Left renal cortex interstitium (tissue), 4 donors: ENCODE measurements at regions not wholly inside any gene's neighbourhood (a gene's known extent, or its start where the extent isn't known, plus 50 kb on each side); places are given as distances from the start of the nearest gene placed in this dataset.

Experiments
- DNase-seq, 4 donors: peaks; one replicate each; pipeline ENCODE4 v3.0.0-alpha.2; 2013; ENCODE audit warnings: low read depth in 4 of 4, low spot score in 2 of 4, missing footprints in 1 of 4

DNA sequence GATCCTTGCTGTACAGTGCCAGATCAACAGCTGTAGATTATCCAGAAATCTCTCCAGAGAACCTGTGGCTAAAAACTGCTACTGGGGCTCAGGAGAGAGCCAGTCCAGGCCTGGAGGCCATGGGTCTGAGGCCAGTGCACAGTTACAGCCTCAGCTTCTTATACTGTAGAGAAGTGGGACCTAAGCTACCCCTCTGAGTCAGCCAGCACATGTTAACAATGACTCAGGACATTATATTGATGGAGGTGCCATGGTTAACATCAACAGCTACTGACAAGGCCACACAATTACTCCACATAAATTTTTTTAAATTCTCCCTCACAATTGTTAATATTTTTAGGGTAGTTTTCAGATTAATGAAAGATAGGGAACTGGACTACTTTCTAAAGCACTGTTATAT, 138.5 kb downstream of the RBM26 start:
- DNase-seq = no peak

DNA sequence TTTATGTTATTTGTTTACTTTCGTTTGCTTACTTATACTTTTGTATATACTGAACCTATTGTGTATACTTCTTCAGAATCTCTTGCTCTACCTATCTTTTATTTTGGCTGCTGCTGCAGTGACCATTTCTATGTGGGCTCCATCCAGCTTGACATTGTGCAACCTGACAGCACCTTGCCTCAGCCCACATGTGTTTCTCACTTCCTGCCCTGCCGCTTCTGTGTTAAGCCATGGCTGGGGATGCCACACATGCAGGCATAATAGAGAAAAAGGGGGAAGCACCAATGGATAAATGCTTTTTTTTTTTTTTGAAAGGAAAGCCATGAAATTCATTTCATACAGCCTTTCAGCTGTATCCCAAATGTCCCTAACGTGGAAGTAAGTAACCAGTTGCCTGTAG, 147.6 kb downstream of the RBM26 start:
- DNase-seq = no peak

DNA sequence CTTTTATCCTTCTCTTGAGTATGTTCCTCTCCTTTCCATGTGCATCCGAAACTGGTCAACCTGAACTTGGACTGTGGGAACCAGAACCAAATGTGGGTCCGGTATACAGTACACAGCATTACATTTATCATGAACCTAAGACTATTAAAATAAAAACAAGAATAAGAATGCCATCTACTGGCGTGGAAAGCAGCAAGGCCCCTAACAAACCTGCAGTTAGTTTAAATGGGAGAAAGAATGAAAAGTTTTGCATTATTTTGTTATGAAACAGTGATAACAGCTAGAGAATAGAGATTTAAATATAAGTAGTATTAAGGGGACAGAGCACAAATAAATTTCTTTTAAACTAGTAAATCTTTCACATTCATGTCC, 159.5 kb downstream of the RBM26 start:
- no peak for DNase-seq

DNA sequence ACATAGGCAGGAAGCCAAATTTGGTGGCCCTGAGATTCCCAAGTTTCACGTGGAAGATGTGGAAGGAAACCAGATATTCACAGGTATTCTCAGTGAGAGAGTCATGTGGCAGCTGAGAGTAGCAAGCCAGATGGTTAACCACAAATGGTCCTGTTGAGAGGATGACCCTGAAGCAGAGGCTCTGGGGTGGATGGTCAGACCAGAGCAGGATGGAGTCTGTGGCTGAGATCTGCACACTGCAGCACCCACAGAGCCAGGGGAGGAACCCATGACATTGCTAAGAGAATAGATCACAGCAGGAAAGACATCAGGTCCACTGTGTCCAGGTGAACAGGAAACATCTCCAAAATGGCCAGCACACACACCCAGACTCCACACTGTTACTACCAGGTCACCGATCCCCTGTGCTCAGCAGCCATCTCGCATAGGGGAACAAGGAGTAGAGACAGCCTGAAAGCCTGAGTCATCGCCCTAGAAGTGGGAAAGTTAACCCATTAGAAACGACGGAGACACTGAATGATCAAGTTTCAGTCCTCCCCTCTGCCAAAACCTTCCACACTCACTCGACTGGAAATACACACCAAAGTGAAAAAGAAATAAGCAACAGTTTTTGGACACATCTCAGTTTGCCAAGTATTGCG, 160.0 kb downstream of the RBM26 start:
- no peak for DNase-seq

DNA sequence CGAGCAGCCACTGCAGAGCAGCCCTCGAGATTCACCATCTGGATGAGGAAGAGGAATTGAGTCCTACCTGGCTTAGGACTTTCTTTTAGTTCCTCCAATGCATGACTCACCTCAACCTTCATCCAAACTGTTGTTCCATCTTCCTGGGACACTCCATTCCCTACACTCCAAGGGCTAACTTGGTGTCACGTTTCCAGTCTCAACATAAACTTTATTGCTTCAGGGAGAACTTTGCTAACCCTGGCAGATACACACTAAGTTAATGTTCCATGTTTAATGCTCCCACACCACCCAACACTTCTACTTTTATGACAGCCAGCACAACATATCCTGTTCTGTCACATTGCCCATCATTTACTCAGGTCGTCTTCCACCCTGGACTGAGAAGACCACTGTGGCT, 164.4 kb downstream of the RBM26 start:
- DNase-seq = no peak

DNA sequence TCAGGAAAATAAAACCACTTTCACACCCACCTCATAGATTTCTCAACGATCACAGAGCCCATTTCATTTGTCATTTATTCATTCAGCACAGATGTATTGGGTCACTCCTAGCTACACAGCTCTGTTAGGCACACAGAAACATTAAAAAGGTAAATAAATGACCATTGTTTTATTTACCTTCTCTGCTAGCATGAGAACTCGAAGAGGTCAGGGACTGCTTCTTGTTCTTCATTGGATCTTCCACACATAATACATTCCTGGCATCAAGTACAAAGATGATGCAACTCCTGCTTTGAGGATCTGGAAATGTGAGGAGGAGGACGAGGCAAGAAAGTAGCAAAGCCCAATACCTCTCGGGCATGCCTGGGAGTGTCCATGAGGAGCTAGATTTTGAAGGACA, 168.1 kb downstream of the RBM26 start:
- no peak for DNase-seq

DNA sequence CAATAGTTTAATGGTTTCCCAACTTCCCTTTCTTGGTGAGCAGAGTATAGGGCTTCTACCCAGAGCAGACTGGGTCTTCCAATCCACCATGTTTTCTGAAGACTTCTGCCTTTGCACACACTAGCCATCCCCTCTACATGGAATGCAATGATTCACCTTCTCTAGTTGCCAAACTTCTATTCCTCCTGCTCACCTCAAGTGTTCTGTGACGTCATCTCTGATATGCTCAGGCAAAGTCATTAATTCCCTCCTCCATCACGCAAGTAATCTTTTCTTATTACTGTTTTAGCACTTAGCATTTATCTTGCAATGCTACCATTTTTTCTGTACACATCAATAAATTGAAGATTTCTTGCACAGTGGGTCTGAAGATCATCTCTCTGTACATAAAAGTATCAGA, 174.2 kb downstream of the RBM26 start:
- DNase-seq = no peak

DNA sequence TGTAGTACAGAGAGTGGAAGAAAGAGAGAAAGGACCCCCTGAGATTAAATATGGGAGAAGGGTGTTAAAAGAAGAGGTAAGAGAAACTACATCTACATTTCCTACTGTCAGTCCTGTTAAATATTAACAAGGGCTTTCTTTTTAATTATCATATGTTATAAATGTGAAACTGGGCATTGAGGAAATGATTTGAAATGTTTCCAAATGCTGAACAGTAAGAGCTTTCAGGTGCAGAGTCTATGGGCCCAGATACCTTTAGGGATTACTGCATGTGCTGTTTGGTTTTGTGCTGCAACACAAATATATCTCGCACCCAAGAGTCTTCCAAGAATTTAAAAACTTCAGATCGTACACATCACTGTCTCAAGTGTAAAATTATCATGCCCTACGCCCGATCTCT, 176.3 kb downstream of the RBM26 start:
- DNase-seq = no peak

DNA sequence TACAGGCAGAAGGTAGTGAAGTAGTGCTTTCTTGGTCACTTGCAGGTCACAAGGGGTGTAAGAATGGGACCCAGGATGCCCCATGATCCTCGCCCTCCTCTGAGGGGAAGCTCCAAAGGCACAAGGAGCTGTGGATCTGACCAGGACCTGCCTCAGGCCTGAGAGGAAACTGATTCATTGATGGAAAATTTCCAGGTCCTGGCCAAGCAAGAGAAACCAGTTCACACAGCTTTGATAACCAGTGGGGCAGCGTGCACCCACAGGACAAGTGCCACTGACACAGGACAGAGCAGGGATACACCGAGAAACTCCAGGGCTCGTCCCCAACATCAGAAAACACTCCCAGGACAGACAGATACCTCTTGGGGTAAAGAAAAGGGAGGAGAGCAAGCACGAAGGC, 177.1 kb downstream of the RBM26 start:
- no peak for DNase-seq

DNA sequence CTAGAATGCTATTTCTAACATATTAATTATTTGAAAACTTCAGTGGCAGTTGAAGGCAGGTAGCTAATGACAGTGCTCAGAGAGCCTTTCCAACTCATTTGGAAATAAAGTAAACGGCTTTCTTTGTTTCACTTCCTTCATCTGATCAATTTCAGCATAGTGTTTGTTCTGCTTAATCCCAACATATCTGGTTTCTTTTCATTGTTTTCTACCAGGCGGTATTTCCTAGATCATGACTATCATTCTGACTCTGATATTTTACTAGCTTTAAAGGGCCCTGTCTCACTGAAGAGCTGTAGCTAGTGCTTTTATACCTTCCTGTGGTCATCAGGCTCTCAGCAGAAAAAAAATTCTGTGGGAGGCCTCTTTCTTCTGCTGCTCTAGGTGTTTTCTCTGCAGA, 178.6 kb downstream of the RBM26 start:
- no peak for DNase-seq

DNA sequence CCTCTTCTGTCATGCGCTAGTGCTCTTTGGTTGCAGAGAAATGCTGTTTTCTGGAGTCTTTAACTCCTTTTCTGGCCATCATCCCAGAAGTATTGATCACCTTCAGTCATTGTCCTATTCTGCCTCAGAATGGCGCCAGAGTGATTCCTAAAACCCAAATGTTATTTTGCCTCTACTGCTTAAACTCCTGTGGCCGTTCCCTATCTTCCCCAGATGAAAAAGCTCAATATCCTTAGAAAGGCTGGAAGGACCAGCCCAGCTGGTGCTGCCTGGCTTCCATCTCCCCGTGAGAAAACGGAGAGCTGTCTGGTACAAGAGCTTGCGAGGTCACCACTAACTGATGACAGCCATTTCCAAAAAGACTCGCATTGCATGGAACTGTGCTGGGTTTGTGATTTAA, 179.1 kb downstream of the RBM26 start:
- no peak for DNase-seq

DNA sequence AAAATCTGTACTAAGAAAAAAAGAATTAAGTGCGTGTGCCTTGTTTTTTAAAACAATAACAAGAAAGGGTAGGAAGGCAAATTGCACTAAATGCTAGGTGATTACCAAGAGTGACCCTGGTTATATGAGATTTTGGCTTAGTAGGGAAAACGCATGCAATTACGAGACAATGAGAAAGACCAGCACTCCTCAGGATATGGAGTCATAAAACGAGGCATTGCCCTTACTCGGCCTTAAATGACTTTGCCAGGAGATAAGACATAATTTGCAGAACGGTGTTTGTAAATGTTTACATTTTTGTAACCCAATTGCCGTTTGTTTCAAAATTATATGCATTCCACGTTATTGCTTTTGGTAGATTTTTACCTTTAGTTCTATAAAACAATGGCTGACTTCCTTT, 179.8 kb downstream of the RBM26 start:
- DNase-seq = no peak

DNA sequence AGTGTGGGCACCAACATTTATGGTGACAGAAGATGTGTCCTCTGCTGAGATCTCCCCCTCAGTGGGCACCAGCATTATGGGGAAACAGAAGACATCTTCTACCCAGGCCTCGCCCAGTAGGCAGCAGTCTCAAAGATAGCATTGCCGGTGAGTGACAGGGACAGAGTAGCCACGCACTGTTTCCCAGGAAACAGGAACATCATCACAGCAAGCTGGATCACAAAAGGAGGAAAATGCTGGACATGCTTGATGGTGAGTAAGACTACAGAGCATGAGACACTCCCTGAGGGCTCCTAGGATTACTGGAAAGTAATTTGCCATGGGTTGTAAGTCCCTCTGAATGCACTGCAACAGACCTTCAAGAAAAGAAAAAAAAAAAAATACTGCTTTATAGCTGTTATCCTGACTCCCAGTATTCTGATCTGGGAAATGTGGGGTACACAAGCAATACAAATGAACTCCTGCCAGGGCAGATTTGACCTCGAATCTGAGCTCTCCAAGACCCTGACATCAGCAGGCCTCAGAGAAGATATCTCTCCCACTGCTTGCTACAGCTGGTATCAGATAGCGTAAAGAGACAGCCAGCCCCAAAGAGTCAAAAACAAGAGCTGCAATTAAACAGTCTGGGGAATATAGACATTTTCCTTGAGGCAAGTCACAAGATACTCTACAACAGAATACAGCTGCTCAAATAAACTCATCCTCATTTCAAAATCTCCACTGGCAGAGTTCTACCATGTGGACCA, 180.4 kb downstream of the RBM26 start:
- DNase-seq = no peak

DNA sequence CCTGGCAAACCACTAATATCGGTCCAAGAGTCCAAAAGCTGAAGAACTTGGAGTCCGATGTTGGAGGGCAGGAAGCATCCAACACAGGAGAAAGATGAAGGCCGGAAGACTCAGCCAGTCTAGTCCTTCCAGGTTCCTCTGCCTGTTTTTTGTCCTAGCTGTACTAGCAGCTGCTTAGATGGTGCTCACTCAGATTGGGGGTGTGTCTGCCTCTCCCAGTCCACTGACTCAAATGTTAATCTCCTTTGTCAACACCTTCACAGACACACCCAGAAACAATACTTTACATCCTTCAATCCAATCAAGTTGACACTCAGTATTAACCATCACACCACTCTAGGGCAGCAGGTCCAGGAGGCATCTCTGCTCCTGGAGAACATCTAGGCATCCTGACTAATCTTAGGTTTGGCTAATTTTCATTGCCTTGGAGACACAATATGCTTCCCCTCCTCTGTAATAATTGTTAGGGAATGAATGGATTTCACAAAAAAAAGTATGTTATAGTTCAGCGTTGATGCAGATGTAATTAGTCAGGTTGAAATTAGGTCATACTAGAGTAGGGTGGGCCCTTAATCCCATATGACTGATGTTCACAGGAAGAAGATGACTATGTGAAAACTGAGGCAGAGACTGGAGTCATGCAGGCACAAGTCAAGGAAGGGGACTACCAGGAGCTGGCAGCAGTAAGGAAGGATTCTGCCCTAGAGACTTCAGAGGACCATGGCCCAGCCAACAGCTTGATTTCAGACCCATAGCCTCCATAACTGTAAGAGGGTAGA, 183.4 kb downstream of the RBM26 start:
- no peak for DNase-seq

DNA sequence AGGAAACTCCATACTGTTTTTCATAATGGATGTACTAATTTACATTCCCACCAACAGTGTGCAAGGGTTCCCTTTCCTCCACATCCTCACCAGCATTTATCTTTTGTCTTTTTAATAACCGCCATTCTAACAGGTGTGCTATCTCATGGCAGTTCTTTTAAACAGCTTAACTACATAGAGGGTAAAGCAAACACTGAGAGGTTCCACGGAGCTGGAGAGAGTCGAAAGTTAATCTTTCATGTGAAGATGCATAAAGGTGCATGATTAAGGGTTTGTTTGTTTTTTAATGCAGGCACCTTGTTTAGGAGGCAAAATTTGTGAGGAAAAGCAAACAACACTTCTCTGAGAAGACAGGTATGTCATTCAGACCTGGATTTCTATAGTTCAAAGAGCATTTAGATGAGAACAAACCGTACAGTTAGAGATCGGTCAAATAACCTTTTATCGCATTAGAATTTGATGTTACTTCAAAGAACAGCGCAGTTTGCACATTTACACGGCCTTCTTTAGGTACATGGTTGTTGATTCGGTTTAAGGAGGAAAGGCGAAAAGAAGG, 193.9 kb downstream of the RBM26 start:
- no peak for DNase-seq

DNA sequence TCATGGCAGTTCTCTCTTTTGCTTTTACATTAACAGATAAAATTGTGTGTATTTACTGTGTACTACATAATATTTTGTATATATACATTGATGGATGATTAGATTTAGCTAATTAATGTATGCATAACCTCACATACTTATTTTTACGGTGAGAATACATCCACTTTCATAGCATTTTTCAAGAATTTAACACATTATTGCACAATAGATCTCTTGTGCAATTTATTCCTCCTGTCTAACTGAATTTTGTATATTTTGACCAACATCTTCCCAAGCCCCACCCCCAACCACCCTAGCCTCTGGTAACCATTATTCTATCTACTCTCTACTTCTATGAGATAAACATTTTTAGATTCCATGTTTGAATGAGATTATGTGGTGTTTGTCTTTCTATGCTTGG, 194.7 kb downstream of the RBM26 start:
- DNase-seq = no peak

DNA sequence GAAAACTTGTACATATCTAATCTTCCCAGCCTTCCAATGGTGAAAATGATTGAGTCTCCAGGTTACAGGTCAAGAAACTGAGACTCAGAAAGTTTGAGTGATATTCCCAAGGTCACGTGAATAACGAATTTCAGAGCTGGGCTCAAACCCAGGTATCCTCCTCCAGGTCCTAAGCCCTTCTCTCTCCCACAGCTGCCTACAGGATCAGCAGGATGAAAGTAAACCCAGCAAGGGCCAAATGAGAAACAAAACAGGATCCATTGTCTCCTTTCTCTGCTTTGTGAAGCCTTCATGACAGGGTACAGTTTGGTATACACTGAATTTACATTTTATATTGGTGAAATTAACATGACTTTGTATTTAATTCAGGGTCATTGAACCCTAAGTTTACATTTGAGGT, 208.1 kb downstream of the RBM26 start:
- DNase-seq = no peak

DNA sequence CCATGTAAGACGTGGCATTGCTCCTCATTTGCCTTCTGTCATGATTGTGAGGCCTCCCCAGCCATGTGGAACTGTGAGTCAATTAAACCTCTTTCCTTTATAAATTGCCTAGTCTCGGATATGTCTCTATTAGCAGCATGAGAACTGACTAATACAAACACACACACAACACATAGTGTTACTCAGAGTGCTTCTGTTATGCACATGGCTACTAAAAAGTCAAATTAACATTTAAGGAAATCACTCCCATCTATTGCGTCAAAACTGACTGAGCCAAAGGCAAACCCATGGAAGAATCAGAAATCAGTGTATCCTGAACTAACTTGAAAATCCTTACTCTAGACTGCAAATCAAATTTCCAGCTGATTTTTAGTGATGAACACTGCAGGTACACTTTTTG, 209.2 kb downstream of the RBM26 start:
- DNase-seq = no peak

DNA sequence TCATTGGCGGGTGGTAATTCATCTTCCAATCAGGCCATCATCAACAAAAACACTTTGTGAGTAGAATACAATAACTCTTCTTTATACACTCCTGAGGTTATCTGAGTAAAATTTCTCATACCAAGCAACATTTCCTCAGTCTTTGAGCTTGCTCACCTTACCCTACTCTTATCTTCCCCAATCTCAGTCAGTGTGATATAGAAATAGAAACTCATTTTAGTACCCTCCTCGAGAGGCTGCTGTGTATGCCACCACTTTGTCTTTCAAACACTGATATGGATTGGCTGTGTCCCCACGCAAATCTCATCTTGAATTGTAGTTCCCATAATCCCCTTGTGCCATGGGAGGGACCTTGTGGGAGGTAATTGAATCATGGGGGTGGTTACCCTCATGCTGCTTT, 209.7 kb downstream of the RBM26 start:
- DNase-seq = no peak

DNA sequence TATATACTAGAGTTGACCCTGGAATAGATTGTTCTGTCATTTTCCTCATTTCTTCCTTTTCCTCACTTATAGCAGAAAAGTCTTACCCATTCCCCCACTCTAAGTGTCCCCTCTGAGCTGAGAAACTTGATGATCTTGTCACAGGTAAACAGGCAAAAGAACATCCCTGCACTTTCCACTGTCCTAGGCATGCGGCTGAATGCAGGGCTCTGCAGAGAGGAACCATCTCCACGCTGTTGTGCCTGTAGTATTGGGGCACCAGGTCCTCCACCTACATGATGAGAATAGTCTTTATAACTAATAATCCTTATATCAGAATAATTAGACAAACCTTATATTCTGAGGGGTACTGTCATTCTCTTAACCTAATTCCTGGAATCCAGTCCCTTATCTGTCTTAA, 211.3 kb downstream of the RBM26 start:
- DNase-seq = no peak

DNA sequence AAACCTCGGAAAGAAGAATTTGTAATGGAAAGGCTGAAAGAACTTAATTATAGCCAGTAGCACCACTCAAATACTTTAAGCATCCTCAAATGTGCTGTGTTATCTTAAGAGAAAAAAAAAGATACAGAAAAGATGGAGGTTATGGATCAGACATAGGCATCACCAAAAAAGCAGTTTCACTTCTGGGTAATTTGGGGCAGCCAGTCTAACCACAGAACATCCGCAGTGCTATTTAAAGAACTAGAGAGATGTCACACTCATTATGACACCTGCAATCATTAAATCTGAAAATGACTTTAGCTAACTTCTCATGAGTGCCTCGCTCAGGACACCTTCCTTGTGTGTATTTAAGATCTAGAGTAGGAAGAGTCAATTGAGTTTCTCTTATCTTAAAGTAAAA, 211.8 kb downstream of the RBM26 start:
- DNase-seq = no peak

DNA sequence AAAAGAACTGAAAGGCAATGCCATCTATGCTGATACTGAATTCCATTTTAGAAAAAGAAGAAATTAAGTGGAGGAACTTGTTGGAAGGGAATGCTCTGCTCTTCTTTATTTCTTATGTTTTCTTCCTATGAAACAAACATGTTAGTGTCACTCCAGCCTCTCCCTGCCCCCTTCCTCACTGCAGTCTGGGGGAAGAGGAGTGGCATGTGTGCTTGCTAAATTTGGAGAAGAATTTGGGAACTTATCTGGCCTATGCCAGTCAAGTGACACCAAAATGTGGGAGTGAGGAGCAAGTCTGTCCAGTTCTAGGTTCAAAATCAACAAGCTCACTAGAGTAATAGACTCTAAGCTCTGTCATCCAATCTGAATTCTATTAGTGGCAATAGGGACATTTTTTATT, 214.6 kb downstream of the RBM26 start:
- DNase-seq = no peak
